ENCODE measurements at regions not wholly inside any gene's neighbourhood (a gene's known extent, or its start where the extent isn't known, plus 50 kb on each side); places are given as distances from the start of the nearest gene placed in this dataset.

- Mint-ChIP-seq H3K9me3 (ENCODE audit: unreplicated experiment) (no peaks in the 10 kb centered on the region), H3K27ac (ENCODE audit: unreplicated experiment) (no peak overlapping the region), H3K4me3 (ENCODE audit: unreplicated experiment) (no peak overlapping the region), H3K4me1 (ENCODE audit: low read depth, unreplicated experiment) (peaks cover 2% of the 10 kb centered on the region), H3K36me3 (ENCODE audit: unreplicated experiment) (no peaks in the 10 kb centered on the region), H3K27me3 (ENCODE audit: unreplicated experiment) (no peaks in the 10 kb centered on the region)
- DNase-seq = no peak
- no peak for TF ChIP-seq CTCF (IDR thresholded peaks at IDR 0.05; ENCODE audit: partially characterized antibody, unreplicated experiment)
Measured at GRCh38 chr14:98949481-98950135, 322.4 kb downstream of the BCL11B start.

- H3K4me1 Mint-ChIP-seq (ENCODE audit: low read depth, unreplicated experiment) = peaks cover 2% of the 10 kb centered on the region
- TF ChIP-seq CTCF (IDR thresholded peaks at IDR 0.05; ENCODE audit: partially characterized antibody, unreplicated experiment) = no peak
- DNase-seq = no peak
- no peak overlapping the region for H3K27ac Mint-ChIP-seq (ENCODE audit: unreplicated experiment)
- no peak overlapping the region for H3K4me3 Mint-ChIP-seq (ENCODE audit: unreplicated experiment)
- H3K27me3 Mint-ChIP-seq (ENCODE audit: unreplicated experiment) = no peaks in the 10 kb centered on the region
- H3K36me3 Mint-ChIP-seq (ENCODE audit: unreplicated experiment) = no peaks in the 10 kb centered on the region
- H3K9me3 Mint-ChIP-seq (ENCODE audit: unreplicated experiment) = no peaks in the 10 kb centered on the region
Measured at GRCh38 chr14:98950353-98950895, 321.6 kb downstream of the BCL11B start.

- peaks cover 3% of the 10 kb centered on the region for H3K36me3 Mint-ChIP-seq (ENCODE audit: unreplicated experiment)
- peaks cover 1% of the 10 kb centered on the region for H3K9me3 Mint-ChIP-seq (ENCODE audit: unreplicated experiment)
- H3K4me3 Mint-ChIP-seq (ENCODE audit: unreplicated experiment) = no peak overlapping the region
- no peak for DNase-seq
- TF ChIP-seq CTCF (IDR thresholded peaks at IDR 0.05; ENCODE audit: partially characterized antibody, unreplicated experiment) = no peak
- H3K27ac Mint-ChIP-seq (ENCODE audit: unreplicated experiment) = no peak overlapping the region
- H3K27me3 Mint-ChIP-seq (ENCODE audit: unreplicated experiment) = peaks cover 2% of the 10 kb centered on the region
- peaks cover 2% of the 10 kb centered on the region for H3K4me1 Mint-ChIP-seq (ENCODE audit: low read depth, unreplicated experiment)
Measured at GRCh38 chr14:98951031-98951430, 321.0 kb downstream of the BCL11B start.

GRCh38 chr14:98951521-98952152 is 320.4 kb downstream of the BCL11B start:
- Mint-ChIP-seq H3K9me3 (ENCODE audit: unreplicated experiment) (peaks cover 1% of the 10 kb centered on the region), H3K27me3 (ENCODE audit: unreplicated experiment) (peaks cover 3% of the 10 kb centered on the region), H3K27ac (ENCODE audit: unreplicated experiment) (no peak overlapping the region), H3K36me3 (ENCODE audit: unreplicated experiment) (peaks cover 5% of the 10 kb centered on the region), H3K4me3 (ENCODE audit: unreplicated experiment) (no peak overlapping the region), H3K4me1 (ENCODE audit: low read depth, unreplicated experiment) (peaks cover 2% of the 10 kb centered on the region)
- no peak for DNase-seq
- TF ChIP-seq CTCF (IDR thresholded peaks at IDR 0.05; ENCODE audit: partially characterized antibody, unreplicated experiment) = no peak
